ENCODE measurements at regions not wholly inside any gene's neighbourhood (a gene's known extent, or its start where the extent isn't known, plus 50 kb on each side); places are given as distances from the start of the nearest gene placed in this dataset.

- no peak overlapping the region for H2BK15ac ChIP-seq (ENCODE audit: low read depth, poor library complexity, severe bottlenecking)
- peak; percentile 9 for DNase-seq
- no peak overlapping the region for H3K4ac ChIP-seq (ENCODE audit: low read depth in 1 of 2, low read length in 2 of 2)
- no peak overlapping the region for H2BK5ac ChIP-seq (ENCODE audit: low read depth, low read length, poor library complexity, severe bottlenecking)
- no peak overlapping the region for H2BK120ac ChIP-seq (ENCODE audit: low read depth, low read length)
- WGBS, result 100% methylated on average over 1 of the region's 1 CpG
- H2AK5ac ChIP-seq (ENCODE audit: low read length, severe bottlenecking), result no peak overlapping the region
- H3K27me3 ChIP-seq (ENCODE audit: control insufficient read depth in 1 of 2, insufficient read depth in 1 of 2, low read length in 2 of 2), result no peaks in the 10 kb centered on the region
- no peak overlapping the region for H2AFZ ChIP-seq (ENCODE audit: low read depth, low read length)
- H3K79me1 ChIP-seq (replicated peaks; ENCODE audit: low read length, poor library complexity, severe bottlenecking), result no peaks in the 10 kb centered on the region
- H2BK12ac ChIP-seq (ENCODE audit: low read length in 2 of 2), result no peak overlapping the region
- H3K9me3 ChIP-seq (ENCODE audit: control insufficient read depth, low read length), result no peaks in the 10 kb centered on the region
- H3K4me3 ChIP-seq (ENCODE audit: insufficient read depth in 1 of 2, low read depth in 1 of 2, low read length in 2 of 2), result no peak overlapping the region
- H3K9ac ChIP-seq (ENCODE audit: low read length), result no peak overlapping the region
- no peak overlapping the region for H4K91ac ChIP-seq (ENCODE audit: low read length)
- H3K18ac ChIP-seq (ENCODE audit: low read depth in 1 of 2, low read length in 2 of 2), result no peak overlapping the region
- no peak overlapping the region for H3K23ac ChIP-seq (ENCODE audit: low read length in 2 of 2)
- H3K36me3 ChIP-seq (ENCODE audit: control insufficient read depth in 1 of 2, insufficient read depth in 2 of 2, low read depth in 1 of 2, low read length in 2 of 2), result no peaks in the 10 kb centered on the region
- no peak overlapping the region for H3K4me2 ChIP-seq (ENCODE audit: low read length, poor library complexity, severe bottlenecking)
- H4K8ac ChIP-seq (ENCODE audit: low read length), result no peak overlapping the region
- H3K14ac ChIP-seq (ENCODE audit: low read length in 2 of 2), result no peak overlapping the region
- no peaks in the 10 kb centered on the region for H3K4me1 ChIP-seq (ENCODE audit: control insufficient read depth, insufficient read depth, low read depth, low read length)
- no peak overlapping the region for H3K27ac ChIP-seq (ENCODE audit: low read length, poor library complexity, severe bottlenecking)
Measured at GRCh38 chr18:40375837-40376236, 1579.2 kb upstream of the PIK3C3 start.

DNA sequence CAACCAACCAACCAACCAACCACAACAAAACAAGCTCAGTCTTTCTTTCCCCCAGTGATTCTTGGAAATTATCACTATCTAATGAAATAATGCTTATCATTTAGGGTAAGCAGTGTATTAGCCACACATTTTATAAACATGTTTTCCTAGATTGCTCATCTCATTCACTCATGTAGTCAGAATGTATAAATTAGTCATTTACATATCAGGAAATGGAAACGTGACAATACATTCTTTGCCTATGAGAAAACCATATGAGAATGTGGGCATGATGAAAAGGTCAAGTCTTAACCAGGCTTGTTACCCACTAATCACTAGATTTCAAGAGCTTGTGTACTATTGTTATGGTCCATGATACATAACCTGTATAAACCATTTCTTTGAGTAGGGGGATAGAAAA, 1583.4 kb upstream of the PIK3C3 start:
- Histone ChIP-seq H4K8ac (ENCODE audit: low read length) (no peak overlapping the region), H3K18ac (ENCODE audit: low read depth in 1 of 2, low read length in 2 of 2) (no peak overlapping the region), H2AFZ (ENCODE audit: low read depth, low read length) (no peak overlapping the region), H3K9ac (ENCODE audit: low read length) (no peak overlapping the region), H3K4me3 (ENCODE audit: insufficient read depth in 1 of 2, low read depth in 1 of 2, low read length in 2 of 2) (no peak overlapping the region), H3K27me3 (ENCODE audit: control insufficient read depth in 1 of 2, insufficient read depth in 1 of 2, low read length in 2 of 2) (no peaks in the 10 kb centered on the region), H3K23ac (ENCODE audit: low read length in 2 of 2) (no peak overlapping the region), H3K27ac (ENCODE audit: low read length, poor library complexity, severe bottlenecking) (no peak overlapping the region), H2BK15ac (ENCODE audit: low read depth, poor library complexity, severe bottlenecking) (no peak overlapping the region), H3K14ac (ENCODE audit: low read length in 2 of 2) (no peak overlapping the region), H4K91ac (ENCODE audit: low read length) (no peak overlapping the region), H2BK12ac (ENCODE audit: low read length in 2 of 2) (no peak overlapping the region), H2BK5ac (ENCODE audit: low read depth, low read length, poor library complexity, severe bottlenecking) (no peak overlapping the region), H3K4me1 (ENCODE audit: control insufficient read depth, insufficient read depth, low read depth, low read length) (no peaks in the 10 kb centered on the region), H2AK5ac (ENCODE audit: low read length, severe bottlenecking) (no peak overlapping the region), H3K4me2 (ENCODE audit: low read length, poor library complexity, severe bottlenecking) (no peak overlapping the region), H3K79me1 (replicated peaks; ENCODE audit: low read length, poor library complexity, severe bottlenecking) (no peaks in the 10 kb centered on the region), H2BK120ac (ENCODE audit: low read depth, low read length) (no peak overlapping the region), H3K4ac (ENCODE audit: low read depth in 1 of 2, low read length in 2 of 2) (no peak overlapping the region), H3K9me3 (ENCODE audit: control insufficient read depth, low read length) (no peaks in the 10 kb centered on the region), H3K36me3 (ENCODE audit: control insufficient read depth in 1 of 2, insufficient read depth in 2 of 2, low read depth in 1 of 2, low read length in 2 of 2) (no peaks in the 10 kb centered on the region)
- no CpG with 5 or more reads among the region's 1 CpG for WGBS
- DNase-seq, result peak; percentile 37

DNA sequence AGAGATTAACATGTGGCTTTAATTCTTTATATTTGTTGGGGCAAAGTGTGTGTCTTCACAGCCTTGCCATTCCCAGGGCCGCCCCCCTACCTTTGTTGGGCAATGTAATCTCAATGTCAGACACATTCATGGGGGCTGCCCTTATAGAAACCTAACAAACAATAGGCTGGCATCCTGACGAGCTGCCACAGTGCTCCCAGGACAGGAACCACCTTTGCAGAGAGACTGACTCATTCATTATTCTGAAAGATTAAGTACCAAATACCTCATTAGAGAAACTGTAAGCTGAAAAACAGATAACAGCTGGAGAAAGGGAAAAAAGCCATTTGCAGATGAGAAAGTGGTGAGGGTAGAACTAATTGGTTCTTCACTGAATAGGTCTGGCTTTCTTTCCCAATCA, 1587.5 kb upstream of the PIK3C3 start:
- Histone ChIP-seq H3K79me1 (replicated peaks; ENCODE audit: low read length, poor library complexity, severe bottlenecking) (no peaks in the 10 kb centered on the region), H2AK5ac (ENCODE audit: low read length, severe bottlenecking) (no peak overlapping the region), H3K4me2 (ENCODE audit: low read length, poor library complexity, severe bottlenecking) (no peak overlapping the region), H3K9ac (ENCODE audit: low read length) (no peak overlapping the region), H3K4ac (ENCODE audit: low read depth in 1 of 2, low read length in 2 of 2) (no peak overlapping the region), H2BK120ac (ENCODE audit: low read depth, low read length) (no peak overlapping the region), H3K4me1 (ENCODE audit: control insufficient read depth, insufficient read depth, low read depth, low read length) (no peaks in the 10 kb centered on the region), H3K4me3 (ENCODE audit: insufficient read depth in 1 of 2, low read depth in 1 of 2, low read length in 2 of 2) (no peak overlapping the region), H2AFZ (ENCODE audit: low read depth, low read length) (no peak overlapping the region), H2BK5ac (ENCODE audit: low read depth, low read length, poor library complexity, severe bottlenecking) (no peak overlapping the region), H3K36me3 (ENCODE audit: control insufficient read depth in 1 of 2, insufficient read depth in 2 of 2, low read depth in 1 of 2, low read length in 2 of 2) (no peaks in the 10 kb centered on the region), H3K27me3 (ENCODE audit: control insufficient read depth in 1 of 2, insufficient read depth in 1 of 2, low read length in 2 of 2) (no peaks in the 10 kb centered on the region), H3K9me3 (ENCODE audit: control insufficient read depth, low read length) (no peaks in the 10 kb centered on the region), H3K23ac (ENCODE audit: low read length in 2 of 2) (no peak overlapping the region), H4K8ac (ENCODE audit: low read length) (no peak overlapping the region), H2BK15ac (ENCODE audit: low read depth, poor library complexity, severe bottlenecking) (no peak overlapping the region), H4K91ac (ENCODE audit: low read length) (no peak overlapping the region), H3K14ac (ENCODE audit: low read length in 2 of 2) (no peak overlapping the region), H3K18ac (ENCODE audit: low read depth in 1 of 2, low read length in 2 of 2) (no peak overlapping the region), H3K27ac (ENCODE audit: low read length, poor library complexity, severe bottlenecking) (no peak overlapping the region), H2BK12ac (ENCODE audit: low read length in 2 of 2) (no peak overlapping the region)
- DNase-seq, result no peak
- 83% methylated on average over 1 of the region's 2 CpGs for WGBS

GRCh38 chr18:40366521-40366920, 1588.5 kb upstream of the PIK3C3 start:
- no peak overlapping the region for H2AK5ac ChIP-seq (ENCODE audit: low read length, severe bottlenecking)
- no peaks in the 10 kb centered on the region for H3K36me3 ChIP-seq (ENCODE audit: control insufficient read depth in 1 of 2, insufficient read depth in 2 of 2, low read depth in 1 of 2, low read length in 2 of 2)
- H4K8ac ChIP-seq (ENCODE audit: low read length), result no peak overlapping the region
- H3K9ac ChIP-seq (ENCODE audit: low read length), result no peak overlapping the region
- H3K79me1 ChIP-seq (replicated peaks; ENCODE audit: low read length, poor library complexity, severe bottlenecking), result no peaks in the 10 kb centered on the region
- H3K27ac ChIP-seq (ENCODE audit: low read length, poor library complexity, severe bottlenecking), result no peak overlapping the region
- H2BK120ac ChIP-seq (ENCODE audit: low read depth, low read length), result no peak overlapping the region
- H3K18ac ChIP-seq (ENCODE audit: low read depth in 1 of 2, low read length in 2 of 2), result no peak overlapping the region
- H3K4me3 ChIP-seq (ENCODE audit: insufficient read depth in 1 of 2, low read depth in 1 of 2, low read length in 2 of 2), result no peak overlapping the region
- H2BK5ac ChIP-seq (ENCODE audit: low read depth, low read length, poor library complexity, severe bottlenecking), result no peak overlapping the region
- H2BK12ac ChIP-seq (ENCODE audit: low read length in 2 of 2), result no peak overlapping the region
- H3K4me1 ChIP-seq (ENCODE audit: control insufficient read depth, insufficient read depth, low read depth, low read length), result no peaks in the 10 kb centered on the region
- no peak overlapping the region for H2BK15ac ChIP-seq (ENCODE audit: low read depth, poor library complexity, severe bottlenecking)
- DNase-seq, result no peak
- H4K91ac ChIP-seq (ENCODE audit: low read length), result no peak overlapping the region
- H3K27me3 ChIP-seq (ENCODE audit: control insufficient read depth in 1 of 2, insufficient read depth in 1 of 2, low read length in 2 of 2), result no peaks in the 10 kb centered on the region
- H3K4ac ChIP-seq (ENCODE audit: low read depth in 1 of 2, low read length in 2 of 2), result no peak overlapping the region
- H3K14ac ChIP-seq (ENCODE audit: low read length in 2 of 2), result no peak overlapping the region
- H3K4me2 ChIP-seq (ENCODE audit: low read length, poor library complexity, severe bottlenecking), result no peak overlapping the region
- no peak overlapping the region for H3K23ac ChIP-seq (ENCODE audit: low read length in 2 of 2)
- no peak overlapping the region for H2AFZ ChIP-seq (ENCODE audit: low read depth, low read length)
- no peaks in the 10 kb centered on the region for H3K9me3 ChIP-seq (ENCODE audit: control insufficient read depth, low read length)
